CD4-positive, alpha-beta memory T cell (primary cell): ENCODE measurements at regions not wholly inside any gene's neighbourhood (a gene's known extent, or its start where the extent isn't known, plus 50 kb on each side); places are given as distances from the start of the nearest gene placed in this dataset.

Experiments
- CTCF ChIA-PET: fragments of 350-600 bp; sonication (Branson Sonifier 250); formaldehyde crosslinking; loops from one replicate; lab custom pipeline; 2021; ENCODE audit warnings: inconsistent platforms; ENCODE audit not compliant: partially characterized antibody; lab: Charles Lee
- POLR2A ChIA-PET: fragments of 350-600 bp; sonication (Branson Sonifier 250); formaldehyde crosslinking; loops from one replicate; lab custom pipeline; 2021; ENCODE audit not compliant: partially characterized antibody; lab: Charles Lee
- DNase-seq, 5 donors: peaks; one replicate each; pipeline versions ENCODE4 v3.0.0 to v3.0.0-alpha.2; 2020 to 2022; ENCODE audit warnings: mixed read lengths in 1 of 5
- H3K27ac ChIP-seq: one replicate; pipeline ENCODE4 v1.7.0; 2013; ENCODE audit warnings: low read depth, low read length
- H3K27me3 ChIP-seq: 2 replicates; pipeline ENCODE4 v1.7.0; 2013; ENCODE audit warnings: mild to moderate bottlenecking, low read length, moderate library complexity; ENCODE audit not compliant: insufficient read depth
- H3K36me3 ChIP-seq: 2 replicates; pipeline ENCODE4 v1.7.0; 2013; ENCODE audit warnings: mild to moderate bottlenecking, low read length, moderate library complexity; ENCODE audit not compliant: insufficient read depth
- H3K4me1 ChIP-seq: 2 replicates; pipeline ENCODE4 v1.7.0; 2013; ENCODE audit warnings: mild to moderate bottlenecking, low read length, moderate library complexity; ENCODE audit not compliant: insufficient read depth
- H3K4me3 ChIP-seq, 2 donors: one replicate each; pipeline ENCODE4 v1.7.0; 2013; ENCODE audit warnings: low read length in 2 of 2, mild to moderate bottlenecking in 1 of 2
- H3K9me3 ChIP-seq, 2 donors: one replicate each; pipeline ENCODE4 v1.7.0; 2013; ENCODE audit warnings: low read length in 2 of 2, control low read depth in 1 of 2; ENCODE audit not compliant: control insufficient read depth in 1 of 2
- H3K27ac Mint-ChIP-seq, 7 donors: one replicate each; pipeline ENCODE4 v1.8.0; 2020 to 2021; ENCODE audit warnings: mixed read lengths in 7 of 7, mild to moderate bottlenecking in 6 of 7, inconsistent platforms in 3 of 7, moderate library complexity in 3 of 7
- H3K27me3 Mint-ChIP-seq, 2 donors: one replicate each; pipeline ENCODE4 v1.8.0; 2020 to 2021; ENCODE audit warnings: mixed read lengths in 2 of 2
- H3K36me3 Mint-ChIP-seq, 2 donors: one replicate each; pipeline ENCODE4 v1.8.0; 2020 to 2021; ENCODE audit warnings: mixed read lengths in 2 of 2, inconsistent platforms in 1 of 2, mild to moderate bottlenecking in 1 of 2
- H3K4me1 Mint-ChIP-seq, 4 donors: one replicate each; pipeline ENCODE4 v1.8.0; 2020 to 2021; ENCODE audit warnings: mixed read lengths in 4 of 4, mild to moderate bottlenecking in 1 of 4
- H3K4me3 Mint-ChIP-seq, 8 donors: one replicate each; pipeline ENCODE4 v1.8.0; 2020 to 2021; ENCODE audit warnings: mixed read lengths in 8 of 8, mild to moderate bottlenecking in 7 of 8, moderate library complexity in 6 of 8, inconsistent platforms in 3 of 8
- H3K9me3 Mint-ChIP-seq, 8 donors: one replicate each; pipeline ENCODE4 v1.8.0; 2020 to 2021; ENCODE audit warnings: mixed read lengths in 8 of 8, mild to moderate bottlenecking in 5 of 8, inconsistent platforms in 3 of 8, moderate library complexity in 1 of 8
- intact Hi-C: fragments of 100-400 bp; cut with micrococcal nuclease; formaldehyde crosslinking; loops from one replicate; pipeline ENCODE4 v1.15.1; 2023

- POLR2A ChIA-PET: no interaction called here
- H3K27ac Mint-ChIP-seq: no peak overlapping the region
- CTCF ChIA-PET: no interaction called here
- no peaks in the 10 kb centered on the region for H3K4me1 ChIP-seq
- H3K4me3 Mint-ChIP-seq: no peak overlapping the region
- no peaks in the 10 kb centered on the region for H3K36me3 ChIP-seq
- H3K4me1 Mint-ChIP-seq: peaks cover 0 to 2% (median 0%) of the 10 kb centered on the region in 4 donors
- DNase-seq: no peak
- H3K9me3 Mint-ChIP-seq: peaks cover 0 to 32% (median 17%) of the 10 kb centered on the region in 8 donors
- intact Hi-C loops: no loop called here
- peaks cover 0 to 3% of the 10 kb centered on the region in 2 donors for H3K27me3 Mint-ChIP-seq
- H3K9me3 ChIP-seq: no peaks in the 10 kb centered on the region
- H3K27me3 ChIP-seq: no peaks in the 10 kb centered on the region
- no peak overlapping the region for H3K27ac ChIP-seq
- no peaks in the 10 kb centered on the region for H3K36me3 Mint-ChIP-seq
- no peak overlapping the region for H3K4me3 ChIP-seq
Observed at GRCh38 chr22:48236261-48236660, 1473.8 kb downstream of the TBC1D22A start.

DNA sequence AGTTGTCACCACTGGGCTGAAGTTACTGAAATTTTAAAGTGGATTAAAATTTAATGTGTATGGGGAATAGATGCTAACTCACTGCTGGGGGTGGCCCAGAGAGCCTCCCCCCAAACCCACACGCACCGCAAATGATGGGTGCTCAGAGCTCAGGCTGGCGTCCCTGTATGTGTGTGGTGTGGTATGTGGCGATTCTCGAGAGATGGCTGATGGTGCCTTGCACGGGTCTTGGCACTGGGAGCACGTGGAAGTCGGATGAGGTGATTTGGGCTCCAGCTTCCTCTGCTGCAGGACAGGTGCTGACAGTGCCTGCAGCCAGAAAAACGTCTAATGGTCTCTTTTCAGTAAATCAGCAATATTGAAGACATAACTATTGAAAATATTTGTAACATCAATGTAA, 1473.3 kb downstream of the TBC1D22A start:
- no peaks in the 10 kb centered on the region for H3K4me1 ChIP-seq
- Mint-ChIP-seq H3K27ac (no peak overlapping the region), H3K36me3 (no peaks in the 10 kb centered on the region), H3K9me3 (peaks cover 0 to 32% (median 17%) of the 10 kb centered on the region in 8 donors), H3K4me3 (no peak overlapping the region), H3K4me1 (peaks cover 0 to 2% (median 0%) of the 10 kb centered on the region in 4 donors), H3K27me3 (peaks cover 0 to 3% of the 10 kb centered on the region in 2 donors)
- H3K27me3 ChIP-seq: no peaks in the 10 kb centered on the region
- H3K9me3 ChIP-seq: no peaks in the 10 kb centered on the region
- H3K36me3 ChIP-seq: no peaks in the 10 kb centered on the region
- DNase-seq: no peak
- CTCF ChIA-PET: no interaction called here
- no peak overlapping the region for H3K27ac ChIP-seq
- intact Hi-C loops: no loop called here
- POLR2A ChIA-PET: no interaction called here
- no peak overlapping the region for H3K4me3 ChIP-seq

DNA sequence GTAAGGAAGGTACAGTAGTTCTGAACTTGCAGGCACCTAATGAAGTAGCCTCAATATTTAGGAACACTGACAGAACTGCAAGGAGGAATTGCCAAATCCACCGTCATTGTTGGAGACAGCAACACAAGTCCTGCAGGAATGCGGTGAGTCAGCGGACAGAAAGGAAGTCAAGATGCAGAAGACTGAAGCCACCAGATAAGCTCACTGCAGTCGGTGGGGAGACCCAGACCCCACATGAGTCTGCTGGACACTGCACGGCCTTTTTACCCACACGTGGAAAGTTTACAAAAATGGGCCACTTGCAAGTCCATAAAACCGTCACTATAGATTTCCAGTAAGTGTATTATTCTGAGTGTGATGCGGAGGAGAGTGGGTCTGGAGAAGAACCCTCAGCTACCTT, 1471.6 kb downstream of the TBC1D22A start:
- Histone ChIP-seq H3K4me3 (no peak overlapping the region), H3K27ac (no peak overlapping the region), H3K4me1 (no peaks in the 10 kb centered on the region), H3K36me3 (no peaks in the 10 kb centered on the region), H3K9me3 (no peaks in the 10 kb centered on the region), H3K27me3 (no peaks in the 10 kb centered on the region)
- CTCF ChIA-PET: no interaction called here
- Mint-ChIP-seq H3K4me3 (no peak overlapping the region), H3K36me3 (no peaks in the 10 kb centered on the region), H3K27me3 (peaks cover 1 to 3% of the 10 kb centered on the region in 2 donors), H3K27ac (no peak overlapping the region), H3K9me3 (peaks cover 0 to 36% (median 18%) of the 10 kb centered on the region in 8 donors), H3K4me1 (no peaks in the 10 kb centered on the region)
- POLR2A ChIA-PET: no interaction called here
- intact Hi-C loops: no loop called here
- DNase-seq: no peak

DNA sequence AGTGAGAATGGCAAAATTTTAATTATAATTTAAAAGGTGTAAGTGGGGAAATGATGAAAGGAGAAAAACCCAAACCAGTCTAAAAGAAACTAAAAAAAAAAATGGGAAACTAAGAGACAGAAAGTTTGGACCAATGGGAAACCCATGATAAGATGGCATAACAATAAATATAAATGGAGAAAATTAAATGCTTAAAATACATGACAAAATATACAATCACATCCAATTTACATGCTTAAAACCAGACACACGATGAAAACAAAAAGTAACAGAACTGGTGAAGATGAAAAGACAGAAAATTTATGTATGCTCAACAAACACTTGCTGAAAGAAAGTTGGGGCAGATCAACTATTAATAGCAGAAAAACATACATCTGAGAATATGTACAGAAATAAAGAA, 1471.1 kb downstream of the TBC1D22A start:
- POLR2A ChIA-PET: no interaction called here
- no peak overlapping the region for H3K27ac ChIP-seq
- no peaks in the 10 kb centered on the region for H3K36me3 ChIP-seq
- peaks cover 1 to 3% of the 10 kb centered on the region in 2 donors for H3K27me3 Mint-ChIP-seq
- CTCF ChIA-PET: no interaction called here
- no peak overlapping the region for H3K27ac Mint-ChIP-seq
- peaks cover 0 to 3% of the 10 kb centered on the region in 2 donors for H3K36me3 Mint-ChIP-seq
- H3K4me3 ChIP-seq: no peak overlapping the region
- DNase-seq: no peak
- intact Hi-C loops: no loop called here
- no peak overlapping the region for H3K4me3 Mint-ChIP-seq
- no peaks in the 10 kb centered on the region for H3K4me1 Mint-ChIP-seq
- no peaks in the 10 kb centered on the region for H3K4me1 ChIP-seq
- H3K9me3 ChIP-seq: no peaks in the 10 kb centered on the region
- peaks cover 0 to 36% (median 18%) of the 10 kb centered on the region in 8 donors for H3K9me3 Mint-ChIP-seq
- no peaks in the 10 kb centered on the region for H3K27me3 ChIP-seq

GRCh38 chr22:48228468-48228867, 1466.0 kb downstream of the TBC1D22A start:
- Histone ChIP-seq H3K36me3 (no peaks in the 10 kb centered on the region), H3K27ac (no peak overlapping the region), H3K4me1 (no peaks in the 10 kb centered on the region), H3K9me3 (no peaks in the 10 kb centered on the region), H3K27me3 (no peaks in the 10 kb centered on the region), H3K4me3 (no peak overlapping the region)
- Mint-ChIP-seq H3K27ac (no peak overlapping the region), H3K27me3 (peaks cover 1 to 3% of the 10 kb centered on the region in 2 donors), H3K4me3 (no peak overlapping the region), H3K9me3 (peaks cover 0 to 19% (median 15%) of the 10 kb centered on the region in 8 donors), H3K4me1 (no peaks in the 10 kb centered on the region), H3K36me3 (peaks cover 0 to 3% of the 10 kb centered on the region in 2 donors)
- ChIA-PET POLR2A (no interaction called here), CTCF (no interaction called here)
- intact Hi-C loops: no loop called here
- no peak for DNase-seq

- peaks cover 0 to 3% of the 10 kb centered on the region in 2 donors for H3K36me3 Mint-ChIP-seq
- no peaks in the 10 kb centered on the region for H3K4me1 Mint-ChIP-seq
- H3K27ac Mint-ChIP-seq: no peak overlapping the region
- no peak for DNase-seq
- Histone ChIP-seq H3K9me3 (no peaks in the 10 kb centered on the region), H3K27me3 (no peaks in the 10 kb centered on the region), H3K36me3 (no peaks in the 10 kb centered on the region), H3K4me1 (no peaks in the 10 kb centered on the region), H3K4me3 (no peak overlapping the region), H3K27ac (no peak overlapping the region)
- peaks cover 1 to 3% of the 10 kb centered on the region in 2 donors for H3K27me3 Mint-ChIP-seq
- H3K9me3 Mint-ChIP-seq: peaks cover 0 to 15% (median 11%) of the 10 kb centered on the region in 8 donors
- ChIA-PET POLR2A (no interaction called here), CTCF (no interaction called here)
- intact Hi-C loops: no loop called here
- H3K4me3 Mint-ChIP-seq: no peak overlapping the region
Observed at GRCh38 chr22:48227341-48228018, 1465.0 kb downstream of the TBC1D22A start.

GRCh38 chr22:48226026-48227013, 1463.9 kb downstream of the TBC1D22A start:
- no peak overlapping the region for H3K4me3 Mint-ChIP-seq
- CTCF ChIA-PET: no interaction called here
- Histone ChIP-seq H3K27me3 (no peaks in the 10 kb centered on the region), H3K27ac (no peak overlapping the region), H3K4me1 (no peaks in the 10 kb centered on the region), H3K4me3 (no peak overlapping the region), H3K36me3 (no peaks in the 10 kb centered on the region), H3K9me3 (no peaks in the 10 kb centered on the region)
- DNase-seq: no peak
- H3K36me3 Mint-ChIP-seq: peaks cover 0 to 3% of the 10 kb centered on the region in 2 donors
- no peak overlapping the region for H3K27ac Mint-ChIP-seq
- peaks cover 0 to 6% (median 1%) of the 10 kb centered on the region in 8 donors for H3K9me3 Mint-ChIP-seq
- intact Hi-C loops: no loop called here
- H3K4me1 Mint-ChIP-seq: no peaks in the 10 kb centered on the region
- H3K27me3 Mint-ChIP-seq: peaks cover 1 to 2% of the 10 kb centered on the region in 2 donors
- POLR2A ChIA-PET: no interaction called here
